ENCODE measurements at regions not wholly inside any gene's neighbourhood (a gene's known extent, or its start where the extent isn't known, plus 50 kb on each side); places are given as distances from the start of the nearest gene placed in this dataset.

- no peak for TF ChIP-seq TCF4 (CRISPR knock-in tag; IDR thresholded peaks at IDR 0.05; ENCODE audit: borderline replicate concordance)
- TF ChIP-seq CREB5 (CRISPR knock-in tag; IDR thresholded peaks at IDR 0.05; ENCODE audit: low read depth), result no peak
- TF ChIP-seq ARNTL (CRISPR knock-in tag; IDR thresholded peaks at IDR 0.05; ENCODE audit: borderline replicate concordance, low read depth), result no peak
- no peak for TF ChIP-seq ESRRG (CRISPR knock-in tag; IDR thresholded peaks at IDR 0.05)
Observed at GRCh38 chr1:121546830-121547591, 362.2 kb downstream of the SRGAP2C start.
